HG02973 (cell line): ENCODE measurements at regions not wholly inside any gene's neighbourhood (a gene's known extent, or its start where the extent isn't known, plus 50 kb on each side); places are given as distances from the start of the nearest gene placed in this dataset.

ENCODE experiments used
- ATAC-seq: cut with Tn5 transposase; IDR thresholded peaks from one replicate; pipeline ENCODE4 v1.9.1; 2021; ENCODE audit warnings: moderate library complexity; ENCODE audit not compliant: unreplicated experiment

DNA sequence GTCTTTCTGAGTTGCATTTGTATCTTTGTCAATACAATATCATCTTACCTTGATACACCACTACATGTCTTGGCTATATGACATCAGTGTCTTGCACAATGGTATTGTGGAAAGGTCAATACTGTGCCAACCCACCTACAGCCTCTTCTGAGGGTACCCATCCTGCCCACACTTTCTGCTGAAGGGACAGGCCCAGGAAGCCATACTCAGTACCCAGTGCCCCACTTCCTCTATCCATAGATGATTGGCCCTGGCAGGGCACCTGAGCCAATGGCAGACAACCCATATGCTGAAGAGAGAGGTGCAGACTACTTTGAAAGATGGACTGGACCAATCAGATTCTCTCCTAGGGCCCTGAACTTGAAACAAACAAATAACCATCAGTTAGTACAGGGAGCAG is 152.0 kb upstream of the ADO start:
- ATAC-seq: no peak

DNA sequence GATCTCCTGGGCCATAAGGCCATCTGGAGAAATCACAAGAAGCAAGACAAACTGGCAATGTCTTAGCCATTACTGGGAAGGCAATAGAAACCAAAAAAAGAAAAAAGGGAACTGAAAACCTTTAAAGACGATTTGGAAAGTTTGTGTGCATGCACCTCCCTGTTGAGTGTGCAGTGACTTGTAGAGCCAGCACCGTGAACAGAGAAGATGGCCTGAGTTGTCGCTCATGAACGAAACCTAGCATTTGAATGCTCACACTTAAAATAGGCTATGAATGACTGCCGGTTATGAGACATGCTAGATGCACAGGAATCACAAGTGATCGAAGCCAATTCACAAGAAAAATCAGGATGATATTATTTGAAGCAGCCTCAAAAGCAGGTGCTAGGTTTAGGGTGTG is 151.3 kb upstream of the ADO start:
- ATAC-seq: peak; percentile 69

GRCh38 chr10:62654966-62655336 is 149.6 kb upstream of the ADO start:
- no peak for ATAC-seq

GRCh38 chr10:62655337-62655994 is 149.1 kb upstream of the ADO start:
- ATAC-seq: peak; percentile 85

DNA sequence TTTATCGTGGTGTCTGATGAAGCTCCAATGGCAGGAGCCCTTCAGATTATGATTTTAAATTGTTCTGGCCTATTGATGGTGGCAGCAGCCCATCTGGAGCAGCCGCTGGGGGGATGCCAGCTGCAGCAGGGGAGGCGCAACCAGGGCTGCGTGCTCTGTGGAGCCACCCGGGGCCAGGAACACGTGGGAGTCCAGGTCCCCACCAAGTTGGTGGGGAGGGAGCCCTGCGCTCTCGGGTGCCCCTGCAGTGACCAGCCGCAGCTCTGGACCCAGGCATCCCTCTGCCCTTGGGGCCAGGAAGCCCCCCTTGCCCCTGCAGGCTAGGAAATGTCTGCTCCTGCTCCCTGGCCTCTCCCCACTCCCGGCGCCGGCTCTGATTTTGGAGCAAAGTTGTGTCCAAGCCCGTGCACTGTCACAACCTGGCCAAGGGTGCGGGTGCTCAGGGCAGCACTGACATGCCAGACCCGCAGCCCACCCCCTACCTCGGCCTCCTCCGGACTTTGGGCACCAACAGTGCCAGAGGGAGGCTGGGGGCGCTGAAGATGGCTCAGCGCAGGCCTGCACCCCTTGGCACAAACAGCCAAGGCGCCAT is 147.2 kb upstream of the ADO start:
- no peak for ATAC-seq

DNA sequence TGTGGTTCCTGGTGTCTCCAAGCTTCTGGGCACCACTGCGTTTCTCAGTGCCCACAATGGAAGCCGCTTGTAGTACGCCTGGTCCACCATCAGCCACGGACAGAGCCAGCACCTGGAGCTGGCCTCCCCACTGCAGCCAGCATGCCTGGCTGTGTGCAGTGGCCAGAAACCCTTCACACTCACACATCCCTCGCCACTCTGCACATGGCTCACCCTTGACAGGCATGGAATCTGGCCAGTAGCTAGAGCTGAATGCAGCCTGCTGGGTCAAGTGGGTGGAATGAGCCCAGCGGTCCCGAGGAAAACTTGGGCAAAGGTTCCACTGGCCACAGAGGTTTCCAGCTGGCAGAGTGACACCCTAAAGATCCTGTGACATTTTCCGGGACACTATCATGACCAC is 146.0 kb upstream of the ADO start:
- no peak for ATAC-seq

GRCh38 chr10:62661143-62661542 is 143.4 kb upstream of the ADO start:
- no peak for ATAC-seq

GRCh38 chr10:62662486-62662885 is 142.0 kb upstream of the ADO start:
- no peak for ATAC-seq

GRCh38 chr10:62665771-62666170 is 138.7 kb upstream of the ADO start:
- no peak for ATAC-seq

DNA sequence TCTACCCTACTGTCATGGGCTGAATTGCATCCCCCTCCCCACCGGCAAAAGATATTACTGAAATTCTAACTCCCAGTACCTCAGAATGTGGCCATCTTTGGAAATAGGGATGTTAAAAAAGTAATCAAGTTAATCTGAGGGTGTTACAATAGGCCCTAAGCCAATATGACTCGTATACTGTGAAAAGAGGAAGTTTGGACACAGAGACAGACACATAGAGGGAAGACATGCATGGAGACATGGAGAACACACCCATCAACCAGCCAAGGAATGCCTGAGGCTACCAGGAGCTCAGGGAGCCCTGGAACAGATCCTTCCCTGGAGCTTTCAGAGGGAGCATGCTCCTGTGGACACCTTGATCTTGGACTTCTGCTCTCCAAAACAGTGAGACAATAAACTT is 138.2 kb upstream of the ADO start:
- no peak for ATAC-seq

DNA sequence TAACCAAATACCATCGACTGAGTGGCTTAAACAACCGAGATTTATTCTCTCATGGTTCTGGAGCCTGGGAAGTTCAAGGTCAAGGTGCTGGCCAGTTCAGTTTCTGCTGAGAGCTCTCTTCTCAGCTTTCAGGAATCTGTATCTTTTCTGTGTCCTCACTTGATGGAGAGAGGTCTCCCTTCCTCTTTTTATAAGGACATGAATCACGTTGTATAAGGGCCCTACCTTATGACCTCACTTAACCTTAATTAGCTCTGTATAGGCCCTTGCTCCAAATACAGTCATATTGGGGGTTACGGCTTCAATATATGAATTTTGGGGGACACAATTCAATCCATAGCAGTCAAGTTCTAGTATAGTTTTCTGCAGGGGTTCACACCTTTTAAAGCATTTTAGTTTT is 135.2 kb upstream of the ADO start:
- ATAC-seq: no peak

GRCh38 chr10:62671104-62671503 is 133.4 kb upstream of the ADO start:
- no peak for ATAC-seq

- ATAC-seq: peak; percentile 93
Measured at GRCh38 chr10:62681211-62681940, 123.1 kb upstream of the ADO start.

DNA sequence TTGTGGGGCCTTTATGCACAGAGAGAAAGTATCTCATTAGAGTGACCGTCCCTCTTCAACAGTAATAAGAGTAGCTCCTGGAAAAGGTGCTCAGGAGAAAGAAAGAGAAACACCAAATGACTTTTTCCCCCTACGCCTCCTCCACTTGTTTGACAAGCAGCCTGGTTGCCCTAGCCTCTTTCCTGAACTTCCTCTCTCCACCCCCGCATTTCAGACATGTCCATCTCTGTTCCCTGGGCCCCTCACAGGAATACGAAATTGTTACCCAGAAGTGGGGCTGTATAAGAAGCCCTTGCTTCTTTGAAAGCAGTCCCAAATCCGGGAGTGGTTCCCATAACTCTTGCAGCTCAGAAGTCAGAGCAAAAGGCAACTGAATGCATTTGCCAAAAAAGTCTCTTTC is 119.6 kb upstream of the ADO start:
- ATAC-seq: no peak

DNA sequence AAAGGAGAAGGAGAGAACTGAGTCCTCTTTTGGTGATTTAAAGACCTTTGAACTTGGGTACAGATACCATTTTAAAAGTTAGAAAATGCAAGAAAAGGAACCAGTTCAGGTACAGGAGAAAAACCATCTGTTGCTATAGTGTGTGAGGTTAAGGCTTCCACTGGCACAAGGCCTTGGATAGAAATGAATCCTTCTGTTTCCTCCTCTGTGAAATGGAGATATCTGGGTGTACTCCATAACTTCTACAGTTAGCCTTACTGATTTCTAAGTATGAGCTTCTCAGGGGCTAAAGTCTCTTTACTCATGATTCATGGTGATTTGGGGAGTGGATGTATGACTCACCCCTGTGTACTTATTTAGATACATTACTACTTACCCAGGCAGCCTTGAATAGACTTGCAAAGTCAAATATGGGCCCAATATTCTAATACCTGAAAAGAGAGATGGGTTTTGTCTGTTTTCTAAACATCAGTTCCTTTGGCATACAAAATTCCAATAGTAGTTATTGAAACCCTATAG is 117.2 kb upstream of the ADO start:
- ATAC-seq: no peak

DNA sequence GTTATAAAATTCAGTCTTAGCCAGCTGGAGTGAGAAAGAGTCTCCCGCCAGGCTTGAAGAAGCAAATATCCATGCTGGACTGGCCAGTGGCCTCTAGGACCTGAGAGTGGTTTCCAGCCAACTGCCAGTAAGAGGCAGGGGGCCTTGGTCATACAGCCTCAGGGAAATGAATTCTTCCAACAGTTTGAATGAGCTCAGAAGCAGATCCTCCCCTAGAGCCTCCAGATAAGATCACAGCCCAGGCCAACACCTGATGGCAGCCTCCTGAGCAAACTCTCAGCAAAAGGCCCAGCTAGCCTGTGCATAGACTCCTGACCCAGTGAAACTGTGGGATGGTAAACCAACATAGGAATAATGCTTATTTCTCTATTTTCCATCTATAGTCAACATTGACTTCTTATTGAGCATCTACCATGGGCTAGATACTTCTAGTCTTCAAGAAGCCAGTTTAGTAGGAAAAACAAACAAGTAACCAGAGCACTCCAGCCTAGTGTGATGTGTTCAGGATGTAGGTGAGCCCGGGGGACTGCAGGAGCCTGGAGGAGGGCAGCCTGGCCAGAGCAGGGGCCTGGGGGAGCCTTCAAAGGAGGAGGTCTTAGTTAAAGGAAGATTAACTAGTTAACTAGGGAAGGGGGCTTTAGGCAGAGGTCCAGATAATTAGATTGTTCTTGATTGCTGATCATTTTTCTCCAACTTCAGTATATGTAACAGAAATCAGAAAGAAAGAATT is 115.4 kb upstream of the ADO start:
- ATAC-seq: no peak

DNA sequence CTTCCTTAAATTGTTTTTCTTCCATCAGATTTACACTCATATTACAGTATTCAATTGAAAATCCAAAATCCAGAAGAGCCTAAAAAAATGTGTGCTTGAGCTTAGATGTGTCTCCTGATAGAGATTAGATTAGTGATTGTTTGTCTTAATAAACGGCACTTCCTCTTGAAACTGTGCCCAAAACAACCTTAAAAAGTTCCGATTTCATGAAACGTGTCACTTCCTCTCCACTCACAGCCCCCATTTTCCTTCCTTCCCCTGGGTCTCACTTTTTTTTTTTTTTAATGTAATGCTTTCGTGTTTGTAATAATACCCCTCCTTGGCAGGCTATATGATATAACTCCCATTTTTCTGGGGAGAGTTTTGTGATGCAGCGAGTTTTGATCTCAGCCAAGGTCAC is 114.8 kb upstream of the ADO start:
- peak; percentile 54 for ATAC-seq

DNA sequence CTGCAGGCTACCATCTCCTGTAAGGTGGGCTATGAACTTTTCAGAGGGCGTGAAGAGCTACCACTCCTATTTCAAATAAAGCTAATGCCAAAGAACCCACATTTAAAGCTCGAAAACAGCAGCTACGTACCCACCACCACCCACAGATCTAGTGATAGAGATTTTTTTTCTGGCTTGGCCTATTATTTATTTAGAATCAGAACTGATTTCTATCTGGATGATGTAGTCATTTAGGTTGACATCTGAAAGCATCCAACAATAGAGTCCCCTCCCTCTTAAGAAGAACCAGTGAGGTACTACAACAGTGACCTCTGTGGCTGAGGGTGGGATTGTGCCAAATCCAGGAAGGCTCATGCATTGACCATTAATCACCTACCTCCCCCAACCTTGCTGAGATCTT is 113.8 kb upstream of the ADO start:
- no peak for ATAC-seq

- ATAC-seq: no peak
Measured at GRCh38 chr10:62691336-62691735, 113.2 kb upstream of the ADO start.

GRCh38 chr10:62692085-62692484 is 112.4 kb upstream of the ADO start:
- no peak for ATAC-seq

- no peak for ATAC-seq
Measured at GRCh38 chr10:62693306-62693705, 111.2 kb upstream of the ADO start.
